HFFc6 (cell line): ENCODE measurements at regions not wholly inside any gene's neighbourhood (a gene's known extent, or its start where the extent isn't known, plus 50 kb on each side); places are given as distances from the start of the nearest gene placed in this dataset.

Experiments
- DNase-seq: peaks from one replicate; pipeline ENCODE4 v3.0.0-alpha.2; 2018
- H3K27ac Mint-ChIP-seq: 2 replicates; pipeline ENCODE4 v1.8.0; 2020; ENCODE audit warnings: mild to moderate bottlenecking, mixed read lengths
- H3K27me3 Mint-ChIP-seq: 2 replicates; pipeline ENCODE4 v1.8.0; 2021; ENCODE audit warnings: mild to moderate bottlenecking, moderate library complexity, mixed read lengths; ENCODE audit not compliant: insufficient read depth
- H3K36me3 Mint-ChIP-seq: 2 replicates; pipeline ENCODE4 v1.8.0; 2021; ENCODE audit warnings: low read depth, mixed read lengths
- H3K4me1 Mint-ChIP-seq: 2 replicates; pipeline ENCODE4 v1.8.0; 2020; ENCODE audit warnings: low read depth, mixed read lengths
- H3K4me3 Mint-ChIP-seq: 2 replicates; pipeline ENCODE4 v1.8.0; 2020; ENCODE audit warnings: mild to moderate bottlenecking, moderate library complexity, mixed read lengths
- H3K9me3 Mint-ChIP-seq: 2 replicates; pipeline ENCODE4 v1.8.0; 2020; ENCODE audit warnings: mild to moderate bottlenecking, mixed read lengths
- CTCF ChIP-seq: fragments of 200-600 bp; sonication (generic); IDR thresholded peaks from 2 replicates; pipeline ENCODE4 v1.5.0; 2021; ENCODE audit warnings: antibody characterized with exemption, mild to moderate bottlenecking

- DNase-seq: no peak
- peaks cover 20% of the 10 kb centered on the region for H3K9me3 Mint-ChIP-seq
- H3K4me1 Mint-ChIP-seq: no peaks in the 10 kb centered on the region
- H3K36me3 Mint-ChIP-seq: no peaks in the 10 kb centered on the region
- TF ChIP-seq CTCF: no peak
- H3K27ac Mint-ChIP-seq: no peak overlapping the region
- no peaks in the 10 kb centered on the region for H3K27me3 Mint-ChIP-seq
- H3K4me3 Mint-ChIP-seq: no peak overlapping the region
Observed at GRCh38 chr13:60745343-60745742, 348.3 kb downstream of the TDRD3 start.

GRCh38 chr13:60733933-60734332, 336.9 kb downstream of the TDRD3 start:
- H3K27me3 Mint-ChIP-seq: no peaks in the 10 kb centered on the region

DNA sequence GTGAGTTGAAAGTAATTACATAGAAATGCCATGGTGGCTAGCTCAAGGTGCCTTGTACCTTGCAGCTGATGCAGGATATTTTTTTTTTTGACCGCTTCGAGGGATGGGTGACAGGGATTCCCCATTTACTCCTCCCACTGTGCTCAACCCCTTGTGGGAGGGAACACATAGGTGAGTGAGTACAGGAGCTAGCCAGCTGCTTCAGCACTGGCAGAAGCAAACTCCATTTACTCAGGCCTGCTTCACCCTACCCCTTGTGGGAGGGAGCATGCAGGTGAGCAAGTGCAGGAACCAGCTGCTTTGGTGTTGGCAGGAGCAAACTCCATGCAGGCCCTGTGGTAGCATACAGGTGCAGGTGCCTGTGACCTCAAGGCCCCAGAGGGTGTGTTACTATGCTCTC, 330.1 kb downstream of the TDRD3 start:
- no peaks in the 10 kb centered on the region for H3K27me3 Mint-ChIP-seq
- peaks cover 57% of the 10 kb centered on the region for H3K9me3 Mint-ChIP-seq
- H3K27ac Mint-ChIP-seq: no peak overlapping the region
- DNase-seq: no peak
- H3K36me3 Mint-ChIP-seq: no peaks in the 10 kb centered on the region
- H3K4me1 Mint-ChIP-seq: no peaks in the 10 kb centered on the region
- no peak overlapping the region for H3K4me3 Mint-ChIP-seq
- TF ChIP-seq CTCF: no peak

More at GRCh38 chr13:60733933-60734332, 336.9 kb downstream of the TDRD3 start:
- no peak for DNase-seq
- Mint-ChIP-seq H3K9me3 (peaks cover 24% of the 10 kb centered on the region), H3K36me3 (no peaks in the 10 kb centered on the region), H3K4me1 (no peaks in the 10 kb centered on the region), H3K4me3 (no peak overlapping the region), H3K27ac (no peak overlapping the region)
- no peak for TF ChIP-seq CTCF

GRCh38 chr13:60721063-60721462, 324.0 kb downstream of the TDRD3 start:
- DNase-seq: no peak
- no peak overlapping the region for H3K4me3 Mint-ChIP-seq
- TF ChIP-seq CTCF: no peak
- H3K36me3 Mint-ChIP-seq: no peaks in the 10 kb centered on the region
- no peaks in the 10 kb centered on the region for H3K27me3 Mint-ChIP-seq
- H3K9me3 Mint-ChIP-seq: peaks cover 44% of the 10 kb centered on the region
- no peak overlapping the region for H3K27ac Mint-ChIP-seq
- H3K4me1 Mint-ChIP-seq: no peaks in the 10 kb centered on the region

GRCh38 chr13:60720590-60720989, 323.6 kb downstream of the TDRD3 start:
- no peak overlapping the region for H3K27ac Mint-ChIP-seq
- no peaks in the 10 kb centered on the region for H3K27me3 Mint-ChIP-seq
- no peak for TF ChIP-seq CTCF
- no peaks in the 10 kb centered on the region for H3K36me3 Mint-ChIP-seq
- H3K4me1 Mint-ChIP-seq: no peaks in the 10 kb centered on the region
- H3K9me3 Mint-ChIP-seq: peaks cover 42% of the 10 kb centered on the region
- DNase-seq: no peak
- no peak overlapping the region for H3K4me3 Mint-ChIP-seq

GRCh38 chr13:60716313-60716712, 319.3 kb downstream of the TDRD3 start:
- Mint-ChIP-seq H3K9me3 (peaks cover 19% of the 10 kb centered on the region), H3K4me3 (no peak overlapping the region), H3K27me3 (no peaks in the 10 kb centered on the region), H3K27ac (no peak overlapping the region), H3K36me3 (no peaks in the 10 kb centered on the region), H3K4me1 (no peaks in the 10 kb centered on the region)
- TF ChIP-seq CTCF: no peak
- DNase-seq: no peak
